HEK293 (cell line): ENCODE measurements at regions not wholly inside any gene's neighbourhood (a gene's known extent, or its start where the extent isn't known, plus 50 kb on each side); places are given as distances from the start of the nearest gene placed in this dataset.

ENCODE experiments used
- GLIS2 ChIP-seq: fragments of 450-650 bp; formaldehyde crosslinking; IDR thresholded peaks from 2 replicates; pipeline ENCODE4 v1.5.1; 2016; ENCODE audit warnings: missing biosample characterization, missing genetic modification characterization
- YY1 ChIP-seq: fragments of 450-650 bp; formaldehyde crosslinking; IDR thresholded peaks from 2 replicates; pipeline ENCODE4 v1.5.1; 2018; ENCODE audit warnings: missing biosample characterization, missing genetic modification characterization
- ZNF114 ChIP-seq: fragments of 450-650 bp; formaldehyde crosslinking; IDR thresholded peaks from 2 replicates; pipeline ENCODE4 v1.5.0; 2017; ENCODE audit warnings: missing biosample characterization, missing genetic modification characterization

DNA sequence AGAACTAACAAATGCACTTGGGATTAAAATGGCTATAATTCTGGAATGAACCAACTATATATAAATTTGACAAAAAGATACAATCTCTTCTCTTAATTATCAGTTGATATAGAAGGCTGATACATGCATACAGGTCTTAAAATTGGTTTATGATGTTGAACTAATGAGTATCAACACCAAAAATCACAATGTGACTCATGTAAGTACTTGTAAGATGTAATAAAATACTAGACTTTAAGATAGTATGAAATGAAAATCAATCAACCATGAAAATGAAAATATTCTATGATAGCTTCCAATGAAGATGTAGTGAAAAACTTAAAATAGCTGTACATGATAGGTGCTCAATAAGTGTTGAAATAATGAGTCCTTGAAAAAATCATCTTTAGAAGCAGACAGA is 116.6 kb upstream of the SOX5 start:
- TF ChIP-seq YY1 (tag by site-specific recombination), result no peak
- TF ChIP-seq ZNF114 (tag by site-specific recombination), result no peak
- TF ChIP-seq GLIS2 (tag by site-specific recombination), result no peak
